ENCODE measurements at regions not wholly inside any gene's neighbourhood (a gene's known extent, or its start where the extent isn't known, plus 50 kb on each side); places are given as distances from the start of the nearest gene placed in this dataset.
"Not testable (repeated sequence)": the region's sequence is repeated elsewhere in the genome, so short reads cannot be mapped to it uniquely, and the experiment has no call there.

GRCh38 chr14:24708684-24709083, 74.7 kb upstream of the GZMB start:
- H3K4me3 ChIP-seq (ENCODE audit: control insufficient read depth, low read depth, low read length), result no peak overlapping the region
- no peak for TF ChIP-seq CTCF (IDR thresholded peaks at IDR 0.05; ENCODE audit: control insufficient read depth, insufficient read depth, low read depth, low read length, missing control alignments)
- no peak for DNase-seq (ENCODE audit: low read depth)

GRCh38 chr14:24706351-24706750, 72.4 kb upstream of the GZMB start:
- DNase-seq (ENCODE audit: low read depth), result no peak
- no peak overlapping the region for H3K4me3 ChIP-seq (ENCODE audit: control insufficient read depth, low read depth, low read length)
- TF ChIP-seq CTCF (IDR thresholded peaks at IDR 0.05; ENCODE audit: control insufficient read depth, insufficient read depth, low read depth, low read length, missing control alignments), result no peak

- no peak for TF ChIP-seq CTCF (IDR thresholded peaks at IDR 0.05; ENCODE audit: control insufficient read depth, insufficient read depth, low read depth, low read length, missing control alignments)
- no peak overlapping the region for H3K4me3 ChIP-seq (ENCODE audit: control insufficient read depth, low read depth, low read length)
- no peak for DNase-seq (ENCODE audit: low read depth)
Measured at GRCh38 chr14:24705840-24706239, 71.8 kb upstream of the GZMB start.

- TF ChIP-seq CTCF (IDR thresholded peaks at IDR 0.05; ENCODE audit: control insufficient read depth, insufficient read depth, low read depth, low read length, missing control alignments), result no peak
- no peak overlapping the region for H3K4me3 ChIP-seq (ENCODE audit: control insufficient read depth, low read depth, low read length)
- no peak for DNase-seq (ENCODE audit: low read depth)
Measured at GRCh38 chr14:24701062-24701461, 67.1 kb upstream of the GZMB start.

- no peak for TF ChIP-seq CTCF (IDR thresholded peaks at IDR 0.05; ENCODE audit: control insufficient read depth, insufficient read depth, low read depth, low read length, missing control alignments)
- no peak for DNase-seq (ENCODE audit: low read depth)
- no peak overlapping the region for H3K4me3 ChIP-seq (ENCODE audit: control insufficient read depth, low read depth, low read length)
Measured at GRCh38 chr14:24700511-24700910, 66.5 kb upstream of the GZMB start.

GRCh38 chr14:24699052-24699451, 65.1 kb upstream of the GZMB start:
- no peak for TF ChIP-seq CTCF (IDR thresholded peaks at IDR 0.05; ENCODE audit: control insufficient read depth, insufficient read depth, low read depth, low read length, missing control alignments)
- H3K4me3 ChIP-seq (ENCODE audit: control insufficient read depth, low read depth, low read length), result no peak overlapping the region
- no peak for DNase-seq (ENCODE audit: low read depth)

GRCh38 chr14:24696280-24696920, 62.4 kb upstream of the GZMB start:
- not testable (repeated sequence) for DNase-seq (ENCODE audit: low read depth); H3K4me3 ChIP-seq (ENCODE audit: control insufficient read depth, low read depth, low read length)
